ENCODE measurements at regions not wholly inside any gene's neighbourhood (a gene's known extent, or its start where the extent isn't known, plus 50 kb on each side); places are given as distances from the start of the nearest gene placed in this dataset.

DNA sequence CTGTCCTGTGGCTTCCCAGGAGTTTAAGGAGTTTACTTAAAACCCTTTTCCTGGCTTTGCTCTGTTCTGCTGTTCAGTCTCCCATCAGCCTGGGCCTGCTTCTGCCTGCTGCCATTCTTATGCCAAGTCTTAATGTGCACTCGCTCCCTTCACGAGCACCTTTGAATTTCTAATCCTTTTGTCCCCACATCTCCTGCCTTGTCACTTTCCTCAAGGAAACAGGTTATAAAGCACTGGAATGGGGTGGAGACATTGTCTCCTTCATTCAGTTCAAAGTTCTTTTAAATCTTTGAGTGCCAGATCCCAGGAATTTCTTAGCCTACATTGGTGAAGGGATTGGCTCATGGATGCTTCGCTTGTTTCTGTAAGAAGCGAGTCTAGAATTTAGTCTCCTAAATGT is 87.2 kb upstream of the LIFR start:
- no peak for DNase-seq (ENCODE audit: low read depth)

DNA sequence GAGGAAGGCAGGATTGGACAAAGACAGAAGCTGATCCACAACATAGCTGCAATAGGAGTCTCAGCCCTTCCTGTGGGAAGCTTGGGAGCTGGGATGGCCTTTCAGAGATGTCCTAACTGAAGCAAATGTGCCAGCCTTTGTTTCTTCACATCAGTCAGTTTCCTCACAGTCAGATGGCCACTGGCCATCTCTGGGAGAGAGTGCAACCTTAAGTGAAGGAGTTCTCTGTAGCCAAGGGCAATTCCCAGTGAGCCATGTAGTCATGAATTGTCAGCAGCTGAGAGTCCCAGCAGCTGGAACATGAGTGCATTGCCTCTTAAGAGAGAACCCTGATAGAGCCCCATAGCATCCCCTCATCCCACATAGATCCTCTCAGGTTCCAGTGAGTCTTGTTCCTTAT is 89.1 kb upstream of the LIFR start:
- DNase-seq (ENCODE audit: low read depth) = no peak

DNA sequence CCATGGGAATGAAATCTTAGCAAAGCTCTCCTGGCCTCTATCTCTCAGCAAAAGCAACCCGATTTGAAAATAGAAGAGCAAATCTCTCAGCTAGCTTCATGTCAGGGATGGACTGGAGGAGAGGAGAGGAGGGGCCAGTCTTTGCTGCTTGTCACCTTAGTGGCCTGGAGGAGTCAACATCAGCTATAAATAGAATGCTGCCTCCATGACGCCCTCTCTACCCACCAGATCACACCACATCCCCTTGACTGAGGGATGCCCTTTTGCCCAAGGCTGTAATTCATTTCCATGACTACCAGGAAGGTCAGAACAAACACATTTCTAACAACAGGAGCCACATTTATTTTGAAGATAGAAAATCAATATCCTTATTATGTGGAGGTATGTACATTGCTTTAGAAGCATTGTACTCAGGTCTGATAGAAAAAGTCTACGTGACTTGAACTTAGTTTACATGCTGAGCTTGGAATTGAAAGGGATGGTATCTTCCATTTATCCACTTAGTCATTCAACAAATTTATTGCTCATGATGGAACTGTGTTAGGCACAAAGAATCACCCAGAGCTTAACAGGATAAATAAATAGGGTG is 92.4 kb upstream of the LIFR start:
- no peak for DNase-seq (ENCODE audit: low read depth)

DNA sequence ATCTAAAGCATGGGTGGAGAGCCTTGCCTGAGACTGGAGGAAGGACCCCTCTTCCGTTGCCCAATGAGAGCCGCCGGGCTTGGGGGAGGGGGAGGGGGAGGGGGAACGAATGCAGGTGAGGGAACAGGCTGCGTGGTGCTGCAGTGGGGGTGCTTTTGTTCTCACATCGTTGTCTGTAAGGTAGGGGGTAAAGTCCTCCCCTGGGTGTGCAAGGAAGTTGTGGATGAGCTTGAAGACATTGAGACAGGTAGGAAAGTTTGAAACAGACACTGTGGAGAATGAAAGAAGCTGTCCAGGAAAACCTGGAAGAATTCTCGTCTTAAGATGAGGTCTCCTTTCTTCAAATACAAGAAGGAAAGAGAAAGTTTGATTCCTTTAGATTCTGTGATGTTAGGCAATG is 94.1 kb upstream of the LIFR start:
- no peak for DNase-seq (ENCODE audit: low read depth)

DNA sequence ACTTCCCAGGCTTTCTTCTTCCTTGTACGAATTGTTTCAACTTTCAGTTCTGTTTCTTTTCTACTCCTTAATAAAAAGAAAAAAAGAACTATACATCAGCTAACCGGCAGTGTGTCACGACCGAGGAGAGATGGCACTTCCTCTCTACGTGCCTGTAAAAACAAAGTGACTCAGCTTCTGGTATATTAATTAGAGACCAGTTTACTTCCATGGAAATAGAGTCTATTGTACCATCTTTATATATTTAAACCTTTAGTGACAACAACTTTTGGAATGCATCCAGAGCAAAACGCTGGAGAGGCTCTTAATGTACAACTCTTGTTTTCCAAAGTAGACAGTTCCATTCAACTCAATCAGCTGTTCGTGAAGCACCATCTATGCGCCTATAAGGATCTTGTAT is 94.5 kb upstream of the LIFR start:
- DNase-seq (ENCODE audit: low read depth) = no peak

DNA sequence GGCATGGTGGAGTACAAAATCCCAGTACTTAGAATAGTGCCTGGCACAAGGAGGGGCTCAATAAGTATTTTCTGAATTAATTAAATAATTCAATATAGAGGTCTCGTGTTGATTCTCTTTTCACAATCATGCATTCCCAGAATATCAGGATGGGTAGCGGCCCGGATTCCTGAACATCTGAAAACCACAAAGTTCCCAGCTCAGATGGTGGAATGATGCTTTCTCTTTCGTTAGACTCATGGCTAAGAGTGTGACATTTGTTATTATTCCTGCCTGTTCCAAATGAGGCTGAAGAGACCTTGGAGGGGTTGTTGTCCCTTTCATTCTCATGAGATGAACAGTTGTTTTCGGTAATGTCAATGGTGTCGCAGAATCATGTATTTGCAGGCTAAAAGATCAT is 95.4 kb upstream of the LIFR start:
- DNase-seq (ENCODE audit: low read depth) = no peak

DNA sequence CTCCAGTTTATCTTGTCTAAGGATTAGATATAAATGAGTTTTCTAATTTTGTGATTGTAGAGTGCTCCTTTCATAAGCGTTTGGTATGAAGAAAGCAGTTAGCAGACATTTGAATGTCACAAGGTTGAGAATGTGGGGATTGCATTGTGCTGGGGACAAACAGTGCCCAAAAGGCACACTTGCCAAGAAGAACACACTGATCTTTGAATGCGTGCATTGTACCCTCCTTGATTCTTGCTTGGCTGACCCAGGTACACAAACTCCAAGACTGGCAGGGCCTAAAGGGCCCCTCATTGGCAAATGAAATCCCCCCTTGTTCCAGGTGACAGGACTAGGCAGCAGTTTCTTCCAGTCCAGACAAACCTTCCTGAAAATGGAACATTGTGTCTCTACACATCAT is 96.9 kb upstream of the LIFR start:
- no peak for DNase-seq (ENCODE audit: low read depth)

DNA sequence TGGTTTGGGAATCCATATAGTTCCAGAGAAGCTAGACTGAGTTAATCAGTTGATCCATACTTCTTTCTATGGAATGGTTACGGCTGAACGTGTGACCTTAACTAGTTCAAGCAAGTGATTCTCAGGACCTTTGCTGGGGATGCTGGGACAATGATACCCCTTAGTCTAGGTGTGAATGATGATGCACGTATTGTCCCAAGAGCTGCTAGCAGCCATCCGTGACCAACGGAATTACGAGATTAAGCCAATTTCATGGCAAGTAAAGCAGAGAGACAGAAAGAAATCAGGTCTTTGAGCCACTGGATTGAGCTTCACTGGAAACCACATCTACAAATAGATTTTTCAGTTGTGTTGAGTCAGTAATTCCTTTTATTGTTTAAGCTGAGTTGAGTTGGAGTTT is 99.2 kb upstream of the LIFR start:
- DNase-seq (ENCODE audit: low read depth) = no peak

DNA sequence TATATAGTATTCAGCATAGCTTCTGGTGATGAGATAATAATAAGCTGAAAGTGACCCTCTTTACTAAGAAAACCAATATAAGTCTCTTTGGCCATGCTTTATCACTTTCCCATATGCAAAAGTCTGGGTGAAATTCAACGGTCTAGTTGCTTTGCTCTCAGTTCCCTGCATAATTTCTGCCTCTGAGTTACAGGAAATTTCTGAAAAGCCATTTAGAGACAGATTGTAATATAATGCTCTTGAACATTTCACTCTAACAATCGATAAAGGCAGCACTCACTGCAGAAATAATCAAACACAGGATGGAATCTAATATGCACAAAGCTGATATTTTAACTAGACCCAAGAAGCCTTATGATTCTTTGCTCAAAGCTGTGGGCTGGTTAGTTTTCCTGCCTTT is 100.1 kb upstream of the LIFR start:
- no peak for DNase-seq (ENCODE audit: low read depth)

DNA sequence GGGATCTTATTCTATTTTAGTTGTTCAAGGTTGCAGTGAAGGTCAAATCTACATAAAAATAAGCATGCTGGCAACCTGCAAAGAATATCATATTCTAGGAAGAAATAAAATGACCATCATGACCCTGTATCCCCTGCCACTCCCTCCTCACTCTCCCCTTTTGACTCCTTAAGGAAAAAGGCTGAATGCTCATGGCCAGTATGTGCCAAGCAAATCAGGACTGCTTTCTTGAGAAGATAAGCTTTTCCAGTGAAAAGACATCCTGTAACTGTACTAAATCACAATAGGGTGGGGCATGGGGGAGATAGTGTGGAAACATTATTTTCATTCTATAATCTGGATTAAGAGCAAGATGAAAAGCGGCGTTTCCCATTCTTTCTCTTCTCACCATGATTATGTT is 100.6 kb upstream of the LIFR start:
- DNase-seq (ENCODE audit: low read depth) = no peak

DNA sequence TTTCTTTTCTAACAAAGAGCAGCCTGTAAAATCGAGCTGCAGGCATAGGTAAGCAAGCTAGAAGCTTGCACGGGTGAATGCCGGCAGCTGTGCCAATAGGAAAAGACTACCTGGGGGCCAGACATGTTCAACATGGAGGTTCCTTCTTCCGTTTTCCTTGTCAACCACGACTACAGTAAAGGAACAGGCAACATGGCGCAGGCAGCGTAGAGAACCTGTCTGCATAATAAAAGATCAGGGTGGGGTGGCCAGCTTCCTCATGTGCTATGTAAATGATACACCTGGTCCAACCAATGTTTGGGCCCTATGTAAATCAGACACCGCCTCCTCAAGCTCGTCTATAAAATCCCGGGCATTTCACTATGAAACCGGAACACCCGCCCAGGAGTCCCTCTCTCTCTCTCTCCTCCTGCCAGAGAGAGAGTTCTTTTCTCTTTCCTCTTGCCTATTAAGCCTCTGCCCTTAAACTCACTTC is 103.8 kb upstream of the LIFR start:
- DNase-seq (ENCODE audit: low read depth) = no peak

DNA sequence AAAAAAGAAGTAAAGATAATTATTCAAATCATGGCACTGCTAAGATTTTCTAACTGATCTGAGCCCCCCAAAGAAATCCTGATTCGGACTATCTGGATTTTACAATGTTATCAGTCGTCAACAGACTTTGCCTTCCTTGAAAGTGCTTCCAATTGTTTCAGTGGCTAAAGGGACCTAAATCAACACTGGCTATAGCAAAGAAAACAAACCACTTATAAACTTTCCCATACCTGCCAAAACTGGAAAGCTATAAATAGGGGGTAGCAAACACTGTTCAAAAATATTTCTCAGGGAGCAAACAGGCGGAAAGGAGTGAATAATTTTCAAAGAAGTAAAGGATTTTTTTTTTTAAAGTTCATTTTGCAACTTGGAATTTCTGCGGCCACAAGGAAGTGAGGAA is 105.6 kb upstream of the LIFR start:
- no peak for DNase-seq (ENCODE audit: low read depth)

DNA sequence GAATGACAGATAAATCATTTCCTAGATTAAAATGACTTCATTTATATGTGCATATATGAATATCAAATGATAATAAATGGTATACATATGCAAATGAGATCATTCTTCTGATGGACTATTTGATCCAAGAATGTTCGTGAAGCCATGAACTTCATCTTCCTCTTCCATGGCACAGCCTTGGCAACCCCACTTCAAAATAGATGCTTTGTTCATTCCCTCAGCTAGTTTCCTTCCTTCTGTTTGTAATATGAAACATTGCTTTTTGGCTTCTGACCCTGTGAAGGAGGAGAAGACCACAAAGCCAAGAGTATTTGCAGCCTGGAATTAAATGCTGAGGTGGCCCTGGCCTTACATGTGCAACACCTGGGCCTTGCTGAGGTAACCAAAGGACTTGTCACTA is 106.8 kb upstream of the LIFR start:
- no peak for DNase-seq (ENCODE audit: low read depth)

DNA sequence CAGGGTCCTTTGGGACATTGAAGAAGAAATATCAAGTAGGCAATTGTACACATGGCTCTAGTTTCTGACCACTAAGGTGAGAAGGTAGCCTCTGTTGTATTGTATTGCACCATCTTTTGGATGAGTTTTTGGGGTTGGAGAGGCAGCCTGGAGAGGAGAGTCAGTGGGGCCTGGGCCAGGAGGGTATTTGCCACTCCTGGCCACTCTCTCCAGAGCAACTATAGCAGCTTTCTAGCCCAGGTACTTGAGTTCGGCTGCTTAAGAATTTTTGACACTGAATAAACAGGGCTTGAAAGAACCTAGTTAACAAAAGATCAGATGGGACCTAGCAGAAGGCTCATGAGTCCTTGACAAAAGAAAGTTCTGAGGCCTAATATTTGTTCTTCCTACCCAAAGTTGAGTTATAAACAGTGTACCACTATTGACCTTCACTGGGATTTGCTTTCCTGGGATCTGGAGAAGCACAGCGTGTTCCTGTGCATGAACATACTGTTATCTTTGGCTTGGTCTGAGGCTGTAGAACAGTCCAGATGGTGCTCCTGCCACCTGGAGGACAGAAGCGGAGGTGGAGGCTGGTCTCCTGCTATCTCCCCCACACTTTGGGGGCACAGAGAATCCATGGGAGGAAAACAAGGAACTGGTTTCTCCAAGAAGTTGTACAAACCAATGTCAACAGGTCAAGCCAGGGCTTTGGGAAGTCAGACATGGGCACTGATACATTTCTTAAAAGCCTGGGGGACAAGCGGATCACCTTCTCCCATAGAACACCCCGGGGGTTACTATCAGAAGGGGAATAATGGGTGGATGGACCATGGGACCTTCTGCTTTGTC is 110.4 kb upstream of the LIFR start:
- DNase-seq (ENCODE audit: low read depth) = no peak

DNA sequence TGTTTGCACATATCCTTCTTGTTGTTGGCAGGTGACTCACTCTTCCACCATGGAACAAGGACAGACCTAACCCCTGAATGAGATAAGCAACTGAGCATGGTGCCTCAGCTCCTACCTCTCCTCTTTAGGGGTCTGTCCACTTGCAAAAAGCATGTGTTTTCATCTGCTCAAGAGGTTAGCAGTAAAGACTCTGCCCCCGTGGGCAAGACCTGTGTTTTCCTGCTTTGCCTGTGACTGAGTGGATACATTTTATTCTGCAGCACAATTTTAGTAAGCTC is 111.0 kb upstream of the LIFR start:
- DNase-seq (ENCODE audit: low read depth) = no peak

DNA sequence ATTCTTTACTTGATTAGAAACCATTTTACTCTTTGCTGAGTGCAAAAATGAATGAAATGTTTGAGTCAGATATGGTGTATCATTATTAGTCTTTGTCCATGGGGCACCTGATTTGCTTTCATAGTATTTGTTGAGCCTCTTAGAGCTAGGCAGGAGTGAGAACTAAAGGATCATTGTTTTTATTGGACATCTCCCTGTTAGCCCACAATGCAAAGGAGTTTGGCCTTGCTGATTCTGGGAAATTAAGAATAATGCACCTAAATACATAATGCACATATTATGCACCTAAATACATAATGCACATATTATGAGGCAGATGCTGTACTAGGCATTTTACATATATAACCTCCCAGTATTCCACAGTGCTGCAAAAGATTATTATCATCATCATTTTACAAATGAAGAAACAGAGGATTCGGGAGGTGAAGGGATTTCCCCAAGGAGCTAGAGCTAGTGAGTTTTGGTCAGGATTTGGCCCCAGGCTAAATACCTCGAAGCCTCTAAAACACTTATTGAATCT is 113.0 kb upstream of the LIFR start:
- no peak for DNase-seq (ENCODE audit: low read depth)

DNA sequence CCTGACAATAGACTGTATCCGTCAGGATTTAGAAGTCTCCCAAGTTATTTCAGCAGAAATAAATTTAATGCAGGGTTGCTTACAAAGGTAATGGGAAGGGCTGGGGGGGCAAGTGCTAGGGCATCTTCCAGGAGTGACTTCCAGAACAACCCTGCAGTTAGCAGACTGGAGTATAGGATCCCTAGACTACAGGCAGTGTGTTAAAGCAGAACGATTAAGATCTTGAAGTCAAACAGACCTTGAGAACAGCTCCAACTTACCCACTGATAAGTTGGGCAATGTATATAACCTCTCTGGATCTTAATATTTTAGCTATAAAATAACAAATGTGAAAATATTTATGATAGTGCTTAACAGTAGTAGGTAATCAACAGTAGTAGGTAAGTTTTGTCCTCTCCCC is 113.6 kb upstream of the LIFR start:
- no peak for DNase-seq (ENCODE audit: low read depth)

DNA sequence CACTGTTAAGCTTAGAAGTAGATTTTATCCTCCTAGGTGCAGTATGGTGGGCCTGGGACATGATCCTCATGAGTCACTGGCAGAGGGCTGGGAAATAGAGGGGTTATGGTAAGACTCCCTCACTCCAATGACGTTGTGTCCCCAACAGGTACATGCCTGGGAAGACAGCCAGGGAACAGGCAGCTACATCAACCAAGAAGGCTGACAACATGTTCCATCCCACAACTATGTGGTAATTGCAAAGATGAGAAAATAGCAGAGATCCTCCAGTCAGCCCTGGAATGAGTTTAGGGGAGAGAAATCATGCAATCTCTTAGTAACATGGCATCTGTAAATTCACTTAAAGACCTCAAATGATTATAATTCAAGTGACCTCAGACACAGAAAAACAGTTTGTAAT is 114.4 kb upstream of the LIFR start:
- DNase-seq (ENCODE audit: low read depth) = no peak

DNA sequence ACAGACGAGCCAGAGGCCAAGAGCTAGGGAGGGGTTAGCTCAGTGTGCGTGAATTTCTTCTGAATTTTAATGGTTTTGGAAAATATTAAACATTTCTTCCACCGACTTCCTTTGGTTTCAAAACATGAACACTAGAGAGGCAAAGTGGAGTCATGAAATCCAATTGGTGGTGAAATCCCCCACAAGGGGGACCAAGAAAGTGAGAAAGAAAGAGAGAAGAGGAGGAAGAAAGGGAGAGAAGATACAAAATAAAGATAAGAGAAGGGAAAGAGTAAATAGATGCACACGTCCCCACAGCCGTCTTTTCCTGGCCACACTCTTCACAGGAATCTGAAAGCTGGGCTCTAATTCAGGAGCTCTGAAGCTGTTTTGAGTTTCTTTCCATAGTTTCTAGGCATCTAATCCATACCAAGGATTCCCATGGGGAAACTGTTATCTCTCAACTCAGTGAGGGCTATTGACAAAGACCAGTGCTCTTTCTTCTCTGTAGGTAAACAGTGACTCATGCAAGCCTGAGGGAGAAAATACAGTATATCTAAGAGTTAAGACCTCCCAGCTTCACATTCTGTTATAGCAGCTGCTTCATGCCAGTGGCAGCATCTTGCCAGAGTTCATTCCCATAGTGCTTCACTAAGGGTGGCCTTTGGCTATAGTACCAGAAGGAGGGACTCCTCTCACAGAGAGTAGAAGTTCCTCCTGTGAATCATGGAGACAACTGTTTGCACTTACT is 115.8 kb upstream of the LIFR start:
- DNase-seq (ENCODE audit: low read depth) = no peak

DNA sequence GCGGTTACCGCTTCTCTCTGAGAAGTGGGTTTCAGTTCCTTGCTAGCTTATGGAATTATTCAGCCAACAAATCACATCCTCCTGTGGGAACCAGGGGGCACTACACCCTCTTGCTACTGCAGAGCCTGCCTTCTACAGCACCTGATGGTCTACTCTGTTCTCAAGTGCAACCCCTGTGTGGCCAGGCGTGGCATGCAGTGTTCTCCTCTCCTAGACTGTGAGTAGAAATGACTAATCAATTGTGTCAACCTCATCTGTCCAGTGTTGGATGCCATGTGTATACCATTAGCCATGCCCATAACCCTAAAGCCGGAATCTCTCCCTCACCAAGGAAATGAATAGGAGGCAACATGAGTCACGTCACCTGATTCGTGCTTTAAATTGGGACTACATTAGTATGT is 117.2 kb upstream of the LIFR start:
- DNase-seq (ENCODE audit: low read depth) = no peak

DNA sequence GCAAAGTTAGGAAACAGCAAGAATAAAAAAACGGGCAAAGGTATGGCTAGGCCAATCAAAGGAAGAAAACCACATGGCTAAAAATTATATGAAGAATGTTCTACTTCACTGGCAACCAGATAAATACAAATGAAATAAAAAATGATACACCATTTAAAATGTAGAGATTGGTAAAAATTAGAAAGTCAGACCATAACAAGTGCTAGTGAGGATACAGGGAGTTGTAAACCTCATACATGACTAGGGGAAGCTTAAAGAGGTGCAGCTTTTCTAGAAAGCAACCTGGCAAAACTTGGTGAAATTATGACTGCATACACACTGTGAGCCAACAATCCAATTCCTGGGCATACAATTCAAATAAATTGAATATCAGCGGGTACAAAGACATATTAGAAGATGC is 119.0 kb upstream of the LIFR start:
- DNase-seq (ENCODE audit: low read depth) = no peak

DNA sequence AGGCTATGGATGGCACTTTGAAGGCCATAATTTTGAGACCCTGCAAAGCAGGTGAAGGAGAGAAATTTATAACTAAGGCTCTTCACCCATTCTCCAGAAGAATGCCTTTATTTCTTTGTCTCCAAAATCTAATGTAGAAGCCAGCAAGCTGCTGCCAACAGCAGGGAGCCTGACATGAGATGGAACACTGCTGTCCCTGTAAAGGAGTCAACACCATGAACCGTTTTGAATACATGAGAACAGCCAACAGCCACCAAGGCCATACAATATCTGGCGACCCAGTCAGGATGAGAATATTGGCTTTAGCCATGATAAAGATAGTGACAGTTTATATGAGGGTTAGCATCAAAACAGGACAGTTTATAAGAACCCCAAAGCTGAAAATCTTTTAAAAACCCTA is 121.2 kb upstream of the LIFR start:
- DNase-seq (ENCODE audit: low read depth) = no peak

DNA sequence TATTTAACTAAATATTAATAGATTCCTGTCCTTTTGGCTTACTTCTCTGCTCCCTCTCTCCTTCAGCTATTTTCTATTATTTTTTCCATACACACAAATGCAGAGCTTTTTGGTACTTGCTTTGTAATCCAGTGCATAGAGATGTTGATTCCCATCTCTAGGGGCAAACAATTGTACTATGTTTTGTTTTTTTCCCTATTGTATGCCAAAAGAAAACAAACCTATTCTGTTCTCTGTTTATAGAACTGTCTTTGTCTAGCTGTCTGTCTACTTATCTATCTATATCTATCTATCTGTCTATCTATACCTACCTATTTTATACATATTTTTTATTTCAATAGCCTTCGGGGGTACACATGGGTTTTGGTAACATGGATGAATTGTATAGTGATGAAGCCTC is 121.6 kb upstream of the LIFR start:
- no peak for DNase-seq (ENCODE audit: low read depth)
